ENCODE measurements at regions not wholly inside any gene's neighbourhood (a gene's known extent, or its start where the extent isn't known, plus 50 kb on each side); places are given as distances from the start of the nearest gene placed in this dataset.

DNA sequence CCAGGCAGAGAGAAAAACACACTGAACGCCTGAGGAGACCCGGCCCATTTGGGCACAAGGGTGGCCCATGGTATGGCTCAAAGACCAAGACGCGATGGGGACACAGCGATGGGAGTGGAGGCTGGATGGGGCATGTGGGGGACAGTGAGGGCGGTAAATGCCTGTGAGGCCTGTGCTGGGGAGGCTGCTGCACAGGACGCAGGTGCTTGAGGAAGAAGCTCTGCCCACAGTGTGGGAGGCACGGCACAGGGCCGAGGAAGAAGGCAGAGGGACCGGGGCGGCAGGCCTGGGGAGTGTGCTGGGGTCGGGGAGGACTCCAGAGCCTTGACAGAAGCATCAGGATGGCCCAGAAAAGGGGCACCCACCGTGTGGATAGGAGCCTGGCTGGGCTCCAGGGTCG lies 75.9 kb upstream of the WNT11 start:
- Histone ChIP-seq H3K27ac (ENCODE audit: insufficient read depth, low read depth, low read length) (no peak overlapping the region), H3K9me1 (replicated peaks; ENCODE audit: control insufficient read depth, extremely low read depth, insufficient read depth, low read length) (no peaks in the 10 kb centered on the region), H3K9me3 (replicated peaks; ENCODE audit: control insufficient read depth, insufficient read depth, low read length) (no peaks in the 10 kb centered on the region), H3K4me2 (ENCODE audit: insufficient read depth, low read length) (no peak overlapping the region), H2AFZ (ENCODE audit: low read depth, low read length) (no peak overlapping the region), H3K79me2 (ENCODE audit: control insufficient read depth, insufficient read depth, low read length) (no peaks in the 10 kb centered on the region), H3K27me3 (ENCODE audit: control insufficient read depth in 2 of 2, insufficient read depth in 2 of 2, low read length in 2 of 2) (no peaks in the 10 kb centered on the region), H3K4me3 (replicated peaks in 1 of 3; ENCODE audit: insufficient read depth in 1 of 3, low read depth in 1 of 3, low read length in 3 of 3) (no peak overlapping the region), H3K9ac (replicated peaks; ENCODE audit: extremely low read depth, insufficient read depth, low read length) (no peak overlapping the region), H3K4me1 (ENCODE audit: control insufficient read depth, extremely low read depth, insufficient read depth, low read length) (no peaks in the 10 kb centered on the region), H4K20me1 (replicated peaks; ENCODE audit: control insufficient read depth, extremely low read depth, insufficient read depth, low read length) (no peaks in the 10 kb centered on the region), H3K36me3 (ENCODE audit: control insufficient read depth in 2 of 2, extremely low read depth in 1 of 2, insufficient read depth in 2 of 2, low read length in 2 of 2) (no peaks in the 10 kb centered on the region)
- ChIA-PET POLR2A (no interaction called here), CTCF (no interaction called here)
- DNase-seq (ENCODE audit: low read depth, low spot score): no peak
- intact Hi-C loops (cut with micrococcal nuclease): no loop called here
- dilution Hi-C loops (cut with MboI; ENCODE audit: extremely low pct_ligation_motif_present, low sequenced_read_pairs): no loop called here
- FAIRE-seq: no peak
- BruUV-seq (replicated peaks): no TSS peak
- no peak for TF ChIP-seq POLR2AphosphoS5 (IDR thresholded peaks at IDR 0.05; ENCODE audit: insufficient read depth, low read depth, low read length)
- no peak for TF ChIP-seq POLR2A (IDR thresholded peaks at IDR 0.05; ENCODE audit: low read depth, low read length)
- TF ChIP-seq FOS (IDR thresholded peaks at IDR 0.05; ENCODE audit: borderline replicate concordance, insufficient read depth, low read length): no peak

GRCh38 chr11:76281558-76281906 lies 75.2 kb upstream of the WNT11 start:
- no peaks in the 10 kb centered on the region for H3K27me3 ChIP-seq (ENCODE audit: control insufficient read depth in 2 of 2, insufficient read depth in 2 of 2, low read length in 2 of 2)
- ChIA-PET CTCF (interaction anchor here (1.1 to 1.4 kb wide), 2 partner anchors 36 to 129 kb away, joined by 3 read pairs; no protein-coding TSS in a partner anchor), POLR2A (no interaction called here)
- no TSS peak for BruUV-seq (replicated peaks)
- H3K79me2 ChIP-seq (ENCODE audit: control insufficient read depth, insufficient read depth, low read length): no peaks in the 10 kb centered on the region
- DNase-seq (ENCODE audit: low read depth, low spot score): no peak
- no peak overlapping the region for H3K4me3 ChIP-seq (replicated peaks in 1 of 3; ENCODE audit: insufficient read depth in 1 of 3, low read depth in 1 of 3, low read length in 3 of 3)
- no peak for FAIRE-seq
- H3K9me1 ChIP-seq (replicated peaks; ENCODE audit: control insufficient read depth, extremely low read depth, insufficient read depth, low read length): no peaks in the 10 kb centered on the region
- H2AFZ ChIP-seq (ENCODE audit: low read depth, low read length): no peak overlapping the region
- no peak overlapping the region for H3K4me2 ChIP-seq (ENCODE audit: insufficient read depth, low read length)
- H3K36me3 ChIP-seq (ENCODE audit: control insufficient read depth in 2 of 2, extremely low read depth in 1 of 2, insufficient read depth in 2 of 2, low read length in 2 of 2): no peaks in the 10 kb centered on the region
- no peaks in the 10 kb centered on the region for H3K4me1 ChIP-seq (ENCODE audit: control insufficient read depth, extremely low read depth, insufficient read depth, low read length)
- no peaks in the 10 kb centered on the region for H4K20me1 ChIP-seq (replicated peaks; ENCODE audit: control insufficient read depth, extremely low read depth, insufficient read depth, low read length)
- dilution Hi-C loops (cut with MboI; ENCODE audit: extremely low pct_ligation_motif_present, low sequenced_read_pairs) (no loop called here), intact Hi-C loops (cut with micrococcal nuclease) (no loop called here)
- TF ChIP-seq, protein P1, sequence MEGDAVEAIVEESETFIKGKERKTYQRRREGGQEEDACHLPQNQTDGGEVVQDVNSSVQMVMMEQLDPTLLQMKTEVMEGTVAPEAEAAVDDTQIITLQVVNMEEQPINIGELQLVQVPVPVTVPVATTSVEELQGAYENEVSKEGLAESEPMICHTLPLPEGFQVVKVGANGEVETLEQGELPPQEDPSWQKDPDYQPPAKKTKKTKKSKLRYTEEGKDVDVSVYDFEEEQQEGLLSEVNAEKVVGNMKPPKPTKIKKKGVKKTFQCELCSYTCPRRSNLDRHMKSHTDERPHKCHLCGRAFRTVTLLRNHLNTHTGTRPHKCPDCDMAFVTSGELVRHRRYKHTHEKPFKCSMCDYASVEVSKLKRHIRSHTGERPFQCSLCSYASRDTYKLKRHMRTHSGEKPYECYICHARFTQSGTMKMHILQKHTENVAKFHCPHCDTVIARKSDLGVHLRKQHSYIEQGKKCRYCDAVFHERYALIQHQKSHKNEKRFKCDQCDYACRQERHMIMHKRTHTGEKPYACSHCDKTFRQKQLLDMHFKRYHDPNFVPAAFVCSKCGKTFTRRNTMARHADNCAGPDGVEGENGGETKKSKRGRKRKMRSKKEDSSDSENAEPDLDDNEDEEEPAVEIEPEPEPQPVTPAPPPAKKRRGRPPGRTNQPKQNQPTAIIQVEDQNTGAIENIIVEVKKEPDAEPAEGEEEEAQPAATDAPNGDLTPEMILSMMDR (IDR thresholded peaks at IDR 0.05; ENCODE audit: extremely low read depth in 1 of 2, insufficient read depth in 1 of 2, low read depth in 1 of 2, low read length in 2 of 2): no peak
- TF ChIP-seq FOS (IDR thresholded peaks at IDR 0.05; ENCODE audit: borderline replicate concordance, insufficient read depth, low read length): no peak
- TF ChIP-seq GATA2 (IDR thresholded peaks at IDR 0.05; ENCODE audit: insufficient read depth, insufficient read length, low read depth, low read length): no peak
- TF ChIP-seq POLR2A (IDR thresholded peaks at IDR 0.05; ENCODE audit: low read depth, low read length): no peak
- TF ChIP-seq MAX (IDR thresholded peaks at IDR 0.05; ENCODE audit: insufficient read depth, insufficient read length): no peak
- TF ChIP-seq JUN (IDR thresholded peaks at IDR 0.05; ENCODE audit: borderline replicate concordance, insufficient read depth, insufficient read length, low read depth): no peak
- no peak for TF ChIP-seq EZH2 (IDR thresholded peaks at IDR 0.05; ENCODE audit: borderline replicate concordance, low read depth, low read length, severe bottlenecking)
- TF ChIP-seq POLR2AphosphoS5 (IDR thresholded peaks at IDR 0.05; ENCODE audit: insufficient read depth, low read depth, low read length): no peak
- TF ChIP-seq MYC (IDR thresholded peaks at IDR 0.05; ENCODE audit: low read depth, low read length): no peak
- no peaks in the 10 kb centered on the region for H3K9me3 ChIP-seq (replicated peaks; ENCODE audit: control insufficient read depth, insufficient read depth, low read length)
- H3K27ac ChIP-seq (ENCODE audit: insufficient read depth, low read depth, low read length): no peak overlapping the region
- H3K9ac ChIP-seq (replicated peaks; ENCODE audit: extremely low read depth, insufficient read depth, low read length): no peak overlapping the region
